GM18867 (cell line): ENCODE measurements at regions not wholly inside any gene's neighbourhood (a gene's known extent, or its start where the extent isn't known, plus 50 kb on each side); places are given as distances from the start of the nearest gene placed in this dataset.

Source experiments
- ATAC-seq: cut with Tn5 transposase; IDR thresholded peaks from one replicate; pipeline ENCODE4 v1.9.1; 2021; ENCODE audit warnings: mild to moderate bottlenecking, moderate library complexity; ENCODE audit not compliant: unreplicated experiment

DNA sequence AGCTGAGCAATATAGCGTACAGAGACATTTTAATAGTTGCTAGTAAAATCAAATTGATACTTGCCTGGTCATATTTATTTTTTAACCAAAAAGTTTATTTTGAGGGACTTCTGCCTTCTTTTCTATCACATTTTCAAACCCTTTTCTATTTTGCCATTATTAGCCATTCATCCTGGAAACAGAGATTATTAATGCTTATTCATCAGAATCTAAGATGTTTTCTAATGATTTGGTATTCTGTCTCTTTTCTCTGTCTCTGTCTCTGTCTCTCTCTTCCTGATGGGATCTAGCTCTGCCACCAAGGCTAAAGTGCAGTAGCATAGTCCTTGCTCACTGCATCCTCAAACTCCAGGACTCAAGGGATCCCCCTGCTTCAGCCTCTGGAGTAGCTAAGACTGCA is 871.3 kb upstream of the CDH8 start:
- ATAC-seq, result no peak

DNA sequence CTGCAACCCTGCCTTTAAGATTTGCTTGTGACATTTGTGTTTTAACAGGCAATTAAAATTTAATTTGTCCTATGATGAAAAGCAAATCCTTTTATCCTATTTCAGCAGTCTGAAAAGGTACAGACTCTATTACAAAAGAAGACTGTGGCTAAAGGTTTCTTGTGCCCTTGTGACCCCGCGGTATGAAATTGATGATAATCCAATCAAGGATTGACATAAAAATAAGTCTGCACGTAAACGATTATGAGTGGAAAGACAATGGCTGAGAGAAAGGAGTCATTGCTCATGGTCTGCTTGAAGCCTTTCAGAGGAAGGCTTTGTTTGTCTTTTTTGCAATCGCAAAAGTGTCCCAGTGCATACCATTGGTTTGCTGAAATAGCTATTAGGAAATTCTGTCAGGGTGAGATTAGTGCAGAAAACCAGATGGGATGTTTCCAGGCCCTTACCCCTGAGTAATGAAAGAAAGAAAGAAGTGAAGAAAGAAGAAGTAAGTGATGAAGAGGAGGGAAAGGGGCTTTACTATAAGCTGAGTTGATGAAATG is 867.8 kb upstream of the CDH8 start:
- ATAC-seq, result no peak

DNA sequence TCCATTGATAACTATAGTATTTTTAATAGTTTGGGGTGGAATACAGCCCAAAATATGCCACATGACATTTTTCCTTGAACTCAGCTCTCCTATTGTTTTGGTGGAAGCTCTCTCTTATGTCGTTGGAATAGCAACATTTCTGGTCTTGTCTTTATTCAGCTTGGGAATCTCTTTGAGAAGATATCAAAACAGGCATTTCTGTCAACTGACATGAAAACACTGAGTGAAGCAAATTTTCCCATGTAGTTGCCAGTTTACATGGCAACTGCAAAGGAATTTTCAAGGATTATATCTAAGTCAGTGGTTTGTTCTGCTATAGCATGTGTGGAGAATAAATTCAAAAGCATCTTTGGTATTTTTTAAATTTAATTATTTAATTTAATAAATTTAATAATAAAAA is 863.5 kb upstream of the CDH8 start:
- ATAC-seq, result no peak

DNA sequence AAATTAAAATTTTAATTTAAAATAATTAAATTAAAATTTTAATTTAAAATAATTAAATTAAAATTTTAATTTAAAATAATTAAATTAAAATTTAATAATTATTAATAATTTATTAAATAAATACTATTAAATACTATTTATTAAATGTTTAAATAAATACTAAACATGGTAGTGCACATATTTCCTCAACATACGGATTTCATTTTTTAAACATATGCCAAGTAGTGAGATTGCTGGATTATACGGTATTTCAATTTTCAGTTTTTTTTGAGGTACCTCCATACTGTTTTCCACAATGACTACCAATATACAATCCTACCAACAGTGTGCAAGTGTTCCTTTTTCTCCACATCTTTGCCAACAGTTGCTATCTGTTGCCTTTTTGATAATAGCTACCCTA is 852.9 kb upstream of the CDH8 start:
- ATAC-seq, result no peak

DNA sequence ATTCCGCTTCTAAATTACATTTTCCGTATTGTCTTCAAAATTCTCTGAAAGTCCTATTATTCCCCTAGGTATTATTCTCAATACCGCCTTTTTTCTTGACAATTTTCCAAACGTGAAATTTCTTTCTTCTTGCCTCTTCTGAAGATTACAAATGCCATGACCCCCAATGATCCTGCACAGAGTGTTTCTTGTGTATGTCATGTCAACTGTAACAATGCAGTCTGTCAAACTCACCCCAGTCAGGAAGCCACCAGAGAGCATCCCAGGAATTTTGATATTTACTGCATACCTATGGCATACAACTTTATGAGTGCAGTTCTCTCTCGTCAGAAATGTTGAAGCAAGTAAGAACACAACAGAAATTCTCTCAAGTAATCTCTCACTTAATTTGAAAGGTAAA is 847.3 kb upstream of the CDH8 start:
- ATAC-seq, result no peak

DNA sequence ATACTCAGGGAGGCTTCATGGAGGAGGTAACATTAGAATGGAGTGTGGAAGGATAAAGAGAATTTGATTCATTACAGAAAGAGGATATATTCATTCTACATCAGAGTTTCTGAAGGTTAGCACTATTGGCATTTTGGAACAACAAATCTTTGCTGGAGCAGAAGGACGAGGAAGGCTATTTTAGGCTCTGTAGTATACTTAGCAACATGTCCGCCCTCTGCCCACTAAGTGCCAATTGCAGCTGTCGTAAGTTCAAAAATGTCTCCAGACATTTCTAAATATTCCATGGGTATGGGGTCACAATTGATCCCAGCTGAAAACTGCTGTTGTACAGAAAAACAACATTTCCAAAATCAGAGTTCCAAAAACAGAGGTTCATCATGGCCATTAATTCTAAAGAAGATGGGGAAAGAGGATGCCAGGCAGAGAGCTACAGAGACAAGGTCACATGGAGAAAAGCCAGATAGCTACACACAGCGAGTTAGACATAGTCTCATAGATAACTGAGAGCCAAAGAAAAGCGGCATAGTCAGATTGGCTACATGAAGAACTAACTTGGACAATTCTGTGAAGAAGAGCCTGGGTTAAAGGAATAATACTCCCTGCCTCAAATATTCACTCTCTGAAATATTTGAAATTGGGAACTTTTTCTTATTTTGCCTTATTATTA is 846.4 kb upstream of the CDH8 start:
- ATAC-seq, result no peak

DNA sequence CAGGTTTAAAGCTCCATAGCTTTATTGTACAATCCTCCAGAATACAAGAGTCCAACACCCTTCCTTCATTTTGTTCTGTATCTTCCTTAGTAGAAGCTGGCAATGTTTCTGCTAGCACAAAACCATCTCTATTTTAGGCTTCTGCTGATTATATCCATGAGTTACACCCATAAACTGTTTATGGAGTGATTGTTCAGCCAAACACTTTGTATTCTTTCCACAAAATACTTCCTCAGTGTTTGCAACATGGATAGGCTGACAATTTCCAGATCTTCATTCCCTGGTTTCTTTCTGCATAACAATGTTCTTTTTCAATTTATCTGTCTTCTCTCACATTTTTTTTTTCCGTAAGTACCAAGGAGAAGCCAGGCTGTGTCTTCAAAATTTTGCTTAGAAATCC is 839.9 kb upstream of the CDH8 start:
- no peak for ATAC-seq

DNA sequence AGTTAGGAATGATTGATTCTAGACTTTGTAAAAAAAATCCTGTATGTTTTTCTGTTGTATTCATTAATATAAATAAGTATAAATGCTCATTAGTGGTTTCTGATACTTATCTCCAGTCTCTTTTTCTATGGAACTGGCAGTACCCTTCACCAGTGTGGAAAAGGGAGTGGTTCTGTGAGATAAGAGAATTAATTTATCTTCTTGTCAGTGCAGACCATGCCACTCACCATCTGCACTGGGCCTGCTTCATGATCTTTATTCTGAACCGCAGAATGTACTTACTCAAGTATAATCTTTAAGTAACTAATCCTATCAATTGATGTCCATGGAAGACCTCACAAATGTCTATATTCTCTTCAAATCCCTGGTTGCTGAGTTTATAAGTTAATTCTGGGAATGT is 836.1 kb upstream of the CDH8 start:
- no peak for ATAC-seq

DNA sequence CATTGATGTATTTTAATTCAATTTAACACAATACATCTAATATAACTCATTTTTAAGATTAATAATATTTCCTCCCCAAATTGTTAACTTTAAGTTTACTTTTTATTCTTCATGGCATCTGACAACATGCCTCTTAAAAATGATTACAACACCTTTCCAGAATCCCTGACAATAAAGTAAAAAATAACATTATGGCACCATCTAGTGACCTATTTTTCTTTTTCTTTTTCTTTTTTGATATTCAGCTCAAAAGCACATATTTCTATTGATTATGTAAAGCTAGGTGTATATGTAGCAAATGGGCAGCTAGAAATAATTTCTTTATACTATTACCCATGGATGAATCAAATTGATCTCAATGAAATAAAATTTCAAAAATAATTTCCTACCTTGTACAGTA is 834.3 kb upstream of the CDH8 start:
- no peak for ATAC-seq

- ATAC-seq, result no peak
Measured at GRCh38 chr16:62869837-62870236, 833.6 kb upstream of the CDH8 start.

GRCh38 chr16:62863139-62863538 is 826.9 kb upstream of the CDH8 start:
- ATAC-seq, result no peak

- ATAC-seq, result no peak
Measured at GRCh38 chr16:62853887-62854286, 817.6 kb upstream of the CDH8 start.

GRCh38 chr16:62846399-62847057 is 810.3 kb upstream of the CDH8 start:
- no peak for ATAC-seq

DNA sequence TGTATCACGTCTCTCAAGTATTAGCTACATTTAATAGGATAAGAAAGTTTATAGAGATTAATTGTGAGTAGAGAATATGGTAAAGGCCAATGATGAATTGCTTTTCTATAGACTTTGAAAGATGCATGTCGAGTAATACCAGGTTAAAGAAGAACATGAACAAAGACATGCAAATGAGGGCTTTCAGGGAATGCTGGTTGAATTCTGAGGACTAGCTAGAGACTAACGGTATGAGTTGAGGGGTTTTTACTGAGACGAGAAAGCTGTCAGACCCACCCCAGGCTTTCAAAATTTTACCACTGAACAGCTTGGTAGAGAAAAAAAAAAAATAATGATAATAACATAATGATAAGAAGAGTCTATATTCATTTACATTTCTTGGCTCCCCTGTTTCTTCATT is 796.0 kb upstream of the CDH8 start:
- no peak for ATAC-seq

GRCh38 chr16:62831235-62831850 is 795.1 kb upstream of the CDH8 start:
- no peak for ATAC-seq

- ATAC-seq, result no peak
Measured at GRCh38 chr16:62829607-62830006, 793.4 kb upstream of the CDH8 start.

GRCh38 chr16:62829084-62829483 is 792.8 kb upstream of the CDH8 start:
- ATAC-seq, result no peak

DNA sequence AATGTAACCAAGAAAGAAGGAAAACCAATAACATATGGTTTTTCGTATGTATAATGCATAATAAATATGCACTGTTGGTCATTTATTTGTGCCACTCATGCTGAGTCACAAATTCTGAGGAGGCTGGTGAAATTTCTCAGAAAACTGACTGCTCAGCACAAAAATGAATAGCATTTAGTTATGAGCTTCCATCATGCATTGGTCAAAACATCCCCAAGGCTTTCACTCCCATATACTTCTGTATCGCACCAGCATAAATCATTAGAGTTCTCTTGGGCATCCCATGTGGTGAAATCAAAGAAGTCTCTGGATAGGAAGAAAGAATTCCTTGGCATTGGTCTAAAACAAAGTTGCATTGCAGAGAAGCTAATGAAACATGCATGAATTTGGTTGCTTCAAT is 785.6 kb upstream of the CDH8 start:
- ATAC-seq, result no peak

DNA sequence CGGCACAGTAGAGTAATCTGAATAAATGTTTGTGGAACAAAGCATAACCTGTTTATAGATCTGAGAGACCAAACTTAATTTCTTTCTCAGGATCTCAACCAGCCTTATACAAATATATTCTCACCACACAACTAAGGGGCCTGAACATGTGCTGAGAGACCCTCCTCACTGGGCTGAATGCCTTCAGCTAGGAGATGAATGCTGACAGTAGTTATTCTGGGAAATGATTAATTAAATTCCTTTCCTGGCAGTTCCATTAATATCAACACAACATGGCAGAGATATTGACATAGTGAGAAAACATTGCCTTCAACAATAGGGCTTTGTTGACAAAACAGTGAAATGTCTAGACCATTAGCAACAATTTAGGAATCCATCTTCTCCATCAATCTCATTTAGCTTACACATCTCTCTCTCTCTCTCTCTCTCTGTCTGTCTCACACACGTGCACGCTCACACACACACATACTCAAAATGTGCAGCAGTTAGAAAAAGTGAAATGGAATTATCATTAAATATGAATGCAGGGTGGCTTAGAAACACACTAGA is 780.8 kb upstream of the CDH8 start:
- ATAC-seq, result no peak

DNA sequence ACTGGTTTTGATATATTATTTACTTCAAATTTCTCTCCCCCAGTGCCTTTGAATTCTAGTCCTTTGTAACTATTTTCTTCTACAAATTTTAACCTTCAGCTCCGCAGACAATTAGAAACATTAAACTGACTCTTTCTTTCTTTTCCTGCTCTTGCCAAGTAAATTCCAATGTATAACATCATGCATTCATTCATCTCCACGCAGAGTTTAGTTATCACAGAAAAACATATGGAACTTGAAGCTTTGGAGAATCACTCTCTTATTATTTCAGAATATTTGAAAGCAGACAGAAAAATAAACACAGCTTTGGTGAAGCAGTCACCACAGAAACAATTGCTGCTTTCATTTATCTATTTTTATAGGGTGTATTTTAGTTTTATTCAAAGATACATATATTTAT is 778.7 kb upstream of the CDH8 start:
- ATAC-seq, result no peak

DNA sequence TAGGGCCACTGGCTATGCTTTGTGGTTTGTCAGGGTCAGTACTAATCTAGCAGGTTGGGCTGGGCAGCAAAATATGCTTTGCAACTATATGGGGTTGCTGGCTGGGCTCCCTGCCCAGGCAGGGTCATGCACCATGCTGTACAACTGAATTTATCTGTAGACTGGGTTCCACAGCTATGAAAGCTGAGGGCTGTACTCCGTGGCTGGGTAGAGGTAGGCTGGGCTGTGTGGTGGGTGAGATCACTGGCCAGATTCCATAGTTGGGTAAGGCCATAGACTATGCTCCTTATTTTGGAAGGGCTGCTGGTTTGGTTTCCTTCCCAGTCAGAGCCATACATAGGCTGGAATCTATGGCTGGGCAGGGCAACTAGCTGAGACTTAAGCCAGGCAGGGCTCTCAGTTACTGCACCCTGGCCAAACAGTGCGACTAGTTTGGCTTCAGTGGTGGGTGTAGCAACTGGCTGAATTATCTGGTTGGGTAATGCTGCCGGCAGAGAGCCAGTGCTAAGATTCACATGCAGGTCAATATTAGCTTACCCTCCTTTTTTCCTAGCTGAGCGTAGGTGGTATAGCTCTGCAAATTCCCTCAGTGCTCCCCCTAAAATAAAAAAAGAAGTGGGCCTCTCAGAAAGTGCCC is 769.1 kb upstream of the CDH8 start:
- ATAC-seq, result no peak

DNA sequence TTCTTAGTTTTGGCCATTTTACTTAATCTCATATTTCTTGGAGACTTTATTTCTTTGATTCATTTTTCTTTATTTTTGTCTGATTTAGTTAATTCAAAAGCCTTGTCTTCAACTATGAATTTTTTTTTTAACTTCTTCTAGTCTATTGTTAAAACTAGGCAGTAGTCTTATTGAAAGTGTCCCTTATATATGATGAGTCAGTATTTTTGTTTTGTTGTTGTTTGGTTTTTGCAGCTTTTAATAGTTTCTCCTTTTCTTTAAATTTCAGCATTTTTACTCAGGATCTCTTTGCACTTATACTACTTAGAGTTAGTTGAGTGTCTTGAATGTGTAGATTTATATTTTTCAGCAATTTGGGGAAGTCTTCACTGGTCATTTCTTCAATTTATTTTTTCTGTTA is 758.5 kb upstream of the CDH8 start:
- no peak for ATAC-seq
